ENCODE measurements at regions not wholly inside any gene's neighbourhood (a gene's known extent, or its start where the extent isn't known, plus 50 kb on each side); places are given as distances from the start of the nearest gene placed in this dataset.
"Not testable (repeated sequence)": the region's sequence is repeated elsewhere in the genome, so short reads cannot be mapped to it uniquely, and the experiment has no call there.

DNA sequence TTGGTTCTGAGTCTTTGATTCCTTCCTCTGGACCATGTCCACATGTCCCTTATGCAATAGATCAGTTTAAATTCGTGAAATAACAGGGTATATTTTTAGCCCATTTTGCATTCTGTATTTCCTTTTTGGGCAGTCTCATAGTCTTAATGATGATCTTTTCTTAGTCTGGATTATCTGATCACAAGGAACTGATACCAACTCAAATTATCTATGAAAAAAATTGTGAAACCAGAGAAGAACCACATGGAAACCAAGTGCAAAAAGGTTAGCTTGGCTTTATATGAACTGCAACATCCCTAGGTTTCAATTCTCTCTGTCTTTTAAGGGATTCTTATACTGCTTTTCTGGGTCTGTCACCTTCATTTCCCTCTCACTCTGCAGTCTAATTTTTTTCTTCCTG, 608.6 kb upstream of the AADAT start:
- CTCF ChIA-PET = no interaction called here

DNA sequence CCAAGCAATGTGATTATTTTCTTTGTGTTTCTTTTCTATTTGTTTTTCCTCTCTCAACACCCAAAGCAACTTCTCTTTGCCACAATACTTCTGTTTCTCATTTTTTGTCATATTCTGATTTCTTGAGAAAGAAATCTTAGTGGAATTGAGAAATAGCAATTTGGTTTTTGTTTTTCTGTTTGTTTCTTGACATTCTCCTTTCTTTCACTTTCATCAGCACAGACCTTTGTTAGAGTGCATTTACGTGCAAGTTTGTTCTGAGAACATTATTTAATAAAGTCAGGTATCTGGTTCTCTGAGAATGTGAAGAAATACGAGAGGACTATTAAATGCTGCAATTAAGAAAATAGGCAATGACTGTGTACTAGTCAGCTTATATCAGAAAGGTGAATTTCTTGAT, 608.1 kb upstream of the AADAT start:
- intact Hi-C loops (cut with micrococcal nuclease; ENCODE audit: unreplicated experiment) = no loop called here
- CTCF ChIA-PET = no interaction called here
- BruUV-seq (replicated peaks) = no TSS peak
- DNase-seq = no peak
- Mint-ChIP-seq H3K27ac (ENCODE audit: unreplicated experiment) (no peak overlapping the region), H3K27me3 (ENCODE audit: unreplicated experiment) (no peaks in the 10 kb centered on the region), H3K4me1 (ENCODE audit: low read depth, unreplicated experiment) (peaks cover 6% of the 10 kb centered on the region), H3K9me3 (ENCODE audit: low read depth, unreplicated experiment) (peaks cover 3% of the 10 kb centered on the region), H3K4me3 (ENCODE audit: low read depth, unreplicated experiment) (no peak overlapping the region), H3K36me3 (ENCODE audit: insufficient read depth, unreplicated experiment) (no peaks in the 10 kb centered on the region)
- TF ChIP-seq, protein P1, sequence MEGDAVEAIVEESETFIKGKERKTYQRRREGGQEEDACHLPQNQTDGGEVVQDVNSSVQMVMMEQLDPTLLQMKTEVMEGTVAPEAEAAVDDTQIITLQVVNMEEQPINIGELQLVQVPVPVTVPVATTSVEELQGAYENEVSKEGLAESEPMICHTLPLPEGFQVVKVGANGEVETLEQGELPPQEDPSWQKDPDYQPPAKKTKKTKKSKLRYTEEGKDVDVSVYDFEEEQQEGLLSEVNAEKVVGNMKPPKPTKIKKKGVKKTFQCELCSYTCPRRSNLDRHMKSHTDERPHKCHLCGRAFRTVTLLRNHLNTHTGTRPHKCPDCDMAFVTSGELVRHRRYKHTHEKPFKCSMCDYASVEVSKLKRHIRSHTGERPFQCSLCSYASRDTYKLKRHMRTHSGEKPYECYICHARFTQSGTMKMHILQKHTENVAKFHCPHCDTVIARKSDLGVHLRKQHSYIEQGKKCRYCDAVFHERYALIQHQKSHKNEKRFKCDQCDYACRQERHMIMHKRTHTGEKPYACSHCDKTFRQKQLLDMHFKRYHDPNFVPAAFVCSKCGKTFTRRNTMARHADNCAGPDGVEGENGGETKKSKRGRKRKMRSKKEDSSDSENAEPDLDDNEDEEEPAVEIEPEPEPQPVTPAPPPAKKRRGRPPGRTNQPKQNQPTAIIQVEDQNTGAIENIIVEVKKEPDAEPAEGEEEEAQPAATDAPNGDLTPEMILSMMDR (IDR thresholded peaks at IDR 0.05; ENCODE audit: unreplicated experiment) = no peak

More for the DNA sequence above, 608.6 kb upstream of the AADAT start:
- no peak for DNase-seq
- Mint-ChIP-seq H3K27me3 (ENCODE audit: unreplicated experiment) (no peaks in the 10 kb centered on the region), H3K4me3 (ENCODE audit: low read depth, unreplicated experiment) (no peak overlapping the region), H3K36me3 (ENCODE audit: insufficient read depth, unreplicated experiment) (no peaks in the 10 kb centered on the region), H3K27ac (ENCODE audit: unreplicated experiment) (no peak overlapping the region), H3K4me1 (ENCODE audit: low read depth, unreplicated experiment) (peaks cover 6% of the 10 kb centered on the region), H3K9me3 (ENCODE audit: low read depth, unreplicated experiment) (peaks cover 3% of the 10 kb centered on the region)
- no TSS peak for BruUV-seq (replicated peaks)
- intact Hi-C loops (cut with micrococcal nuclease; ENCODE audit: unreplicated experiment) = no loop called here
- TF ChIP-seq, protein P1 (IDR thresholded peaks at IDR 0.05; ENCODE audit: unreplicated experiment) = no peak

DNA sequence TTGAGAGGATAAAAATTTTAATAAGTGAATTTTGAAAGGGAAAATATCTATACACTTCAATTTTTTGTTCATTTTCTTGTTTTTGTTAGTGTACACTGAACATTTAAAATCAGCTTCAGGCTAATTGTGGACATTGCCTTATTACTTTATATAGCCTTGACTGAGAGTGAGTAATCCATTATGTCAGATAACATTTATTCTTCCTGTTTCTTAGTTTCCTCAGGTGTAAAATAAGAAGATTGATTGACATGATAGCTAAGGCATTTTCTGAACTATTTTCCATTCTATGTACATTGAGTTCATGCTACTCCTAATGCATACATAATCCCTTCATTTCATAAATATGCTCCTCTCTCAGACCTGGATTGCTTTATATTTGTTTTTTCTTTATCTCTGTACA, 607.3 kb upstream of the AADAT start:
- Mint-ChIP-seq H3K36me3 (ENCODE audit: insufficient read depth, unreplicated experiment) (no peaks in the 10 kb centered on the region), H3K27me3 (ENCODE audit: unreplicated experiment) (no peaks in the 10 kb centered on the region), H3K27ac (ENCODE audit: unreplicated experiment) (no peak overlapping the region), H3K4me1 (ENCODE audit: low read depth, unreplicated experiment) (peaks cover 6% of the 10 kb centered on the region), H3K4me3 (ENCODE audit: low read depth, unreplicated experiment) (no peak overlapping the region), H3K9me3 (ENCODE audit: low read depth, unreplicated experiment) (peaks cover 3% of the 10 kb centered on the region)
- TF ChIP-seq, protein P1 (IDR thresholded peaks at IDR 0.05; ENCODE audit: unreplicated experiment) = no peak
- no peak for DNase-seq
- no TSS peak for BruUV-seq (replicated peaks)
- intact Hi-C loops (cut with micrococcal nuclease; ENCODE audit: unreplicated experiment) = no loop called here
- CTCF ChIA-PET = no interaction called here

DNA sequence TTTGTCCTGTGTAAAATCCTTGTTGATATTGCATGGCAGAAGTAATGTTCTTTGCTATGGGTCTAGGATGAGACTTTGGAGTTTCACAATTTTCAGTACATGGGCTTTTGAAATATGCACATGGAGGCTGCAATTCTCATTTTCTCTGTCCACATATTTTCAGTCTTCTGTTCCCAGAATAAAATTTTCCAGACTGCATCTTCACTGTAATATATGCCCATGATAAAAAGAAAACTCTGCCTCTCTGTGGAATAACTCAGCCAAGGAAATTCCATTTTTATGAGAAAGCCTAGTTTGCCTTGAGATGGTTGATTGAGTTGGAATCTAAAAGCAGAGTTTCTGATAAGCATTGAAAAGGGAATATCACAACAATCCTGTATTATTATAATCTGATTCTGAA, 601.4 kb upstream of the AADAT start:
- intact Hi-C loops (cut with micrococcal nuclease; ENCODE audit: unreplicated experiment) = no loop called here
- Mint-ChIP-seq H3K4me3 (ENCODE audit: low read depth, unreplicated experiment) (no peak overlapping the region), H3K9me3 (ENCODE audit: low read depth, unreplicated experiment) (peaks cover 3% of the 10 kb centered on the region), H3K4me1 (ENCODE audit: low read depth, unreplicated experiment) (peaks cover 9% of the 10 kb centered on the region), H3K27ac (ENCODE audit: unreplicated experiment) (no peak overlapping the region), H3K36me3 (ENCODE audit: insufficient read depth, unreplicated experiment) (no peaks in the 10 kb centered on the region), H3K27me3 (ENCODE audit: unreplicated experiment) (no peaks in the 10 kb centered on the region)
- no peak for DNase-seq
- BruUV-seq (replicated peaks) = no TSS peak
- TF ChIP-seq, protein P1 (IDR thresholded peaks at IDR 0.05; ENCODE audit: unreplicated experiment) = no peak
- CTCF ChIA-PET = no interaction called here

DNA sequence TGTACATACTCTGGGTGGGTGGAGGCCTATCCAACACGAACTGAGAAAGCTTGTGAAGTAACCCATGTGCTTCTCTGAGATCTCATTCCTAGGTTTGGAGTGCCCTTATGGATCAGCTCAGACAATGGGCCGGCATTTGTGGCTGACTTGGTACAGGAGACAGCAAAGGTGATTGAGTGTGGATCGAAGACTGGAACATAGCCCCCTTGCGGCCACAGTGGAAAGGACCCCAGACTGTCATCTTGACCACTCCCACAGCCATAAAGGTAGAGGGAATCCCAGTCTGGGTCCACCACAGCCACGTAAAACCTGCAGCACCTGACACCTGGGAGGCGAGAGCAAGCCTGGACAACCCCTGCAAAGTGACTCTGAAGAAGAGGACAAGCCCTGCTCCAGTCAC, 598.0 kb upstream of the AADAT start:
- BruUV-seq (replicated peaks) = no TSS peak
- H3K4me3 Mint-ChIP-seq (ENCODE audit: low read depth, unreplicated experiment) = no peak overlapping the region
- H3K27ac Mint-ChIP-seq (ENCODE audit: unreplicated experiment) = no peak overlapping the region
- peaks cover 9% of the 10 kb centered on the region for H3K4me1 Mint-ChIP-seq (ENCODE audit: low read depth, unreplicated experiment)
- CTCF ChIA-PET = no interaction called here
- no peaks in the 10 kb centered on the region for H3K36me3 Mint-ChIP-seq (ENCODE audit: insufficient read depth, unreplicated experiment)
- TF ChIP-seq, protein P1 (IDR thresholded peaks at IDR 0.05; ENCODE audit: unreplicated experiment) = no peak
- H3K27me3 Mint-ChIP-seq (ENCODE audit: unreplicated experiment) = no peaks in the 10 kb centered on the region
- no peaks in the 10 kb centered on the region for H3K9me3 Mint-ChIP-seq (ENCODE audit: low read depth, unreplicated experiment)
- DNase-seq = no peak
- intact Hi-C loops (cut with micrococcal nuclease; ENCODE audit: unreplicated experiment) = no loop called here

DNA sequence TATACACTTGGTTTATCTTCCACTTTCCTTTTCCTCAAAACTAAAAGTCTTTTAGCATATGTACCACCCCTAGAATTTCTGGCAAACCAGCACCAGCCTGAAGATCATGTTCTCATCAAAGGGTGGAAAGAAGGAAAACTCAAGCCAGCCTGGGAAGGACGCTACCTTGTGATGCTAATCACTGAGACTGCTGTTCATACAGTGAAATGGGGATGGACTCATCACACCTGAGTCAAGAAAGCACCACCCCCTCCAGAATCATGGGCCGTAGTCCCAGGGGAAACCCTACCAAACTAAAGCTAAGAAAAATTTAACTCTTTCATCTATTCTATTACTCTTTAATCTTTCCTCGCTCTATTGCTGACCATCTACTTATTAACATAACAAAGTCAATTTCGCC, 595.9 kb upstream of the AADAT start:
- H3K27ac Mint-ChIP-seq (ENCODE audit: unreplicated experiment); H3K4me1 Mint-ChIP-seq (ENCODE audit: low read depth, unreplicated experiment); DNase-seq; BruUV-seq (replicated peaks); intact Hi-C loops (cut with micrococcal nuclease; ENCODE audit: unreplicated experiment); H3K27me3 Mint-ChIP-seq (ENCODE audit: unreplicated experiment); H3K4me3 Mint-ChIP-seq (ENCODE audit: low read depth, unreplicated experiment); CTCF ChIA-PET; H3K36me3 Mint-ChIP-seq (ENCODE audit: insufficient read depth, unreplicated experiment); H3K9me3 Mint-ChIP-seq (ENCODE audit: low read depth, unreplicated experiment): not testable (repeated sequence)
